H9 (cell line): ENCODE measurements at regions not wholly inside any gene's neighbourhood (a gene's known extent, or its start where the extent isn't known, plus 50 kb on each side); places are given as distances from the start of the nearest gene placed in this dataset.
A peak's percentile ranks its signal among the peaks of the same experiment; 100 is the strongest.

Experiments
- DNase-seq: peaks from one replicate; pipeline ENCODE4 v3.0.0-alpha.2; 2017
- H2AFZ ChIP-seq: one replicate; pipeline ENCODE4 v1.6.1; 2013; ENCODE audit warnings: mild to moderate bottlenecking, low read length, control low read depth, moderate library complexity
- H2AK5ac ChIP-seq: 2 replicates; pipeline ENCODE4 v1.6.1; 2013; ENCODE audit warnings: low read length, control low read depth, mixed read lengths; ENCODE audit not compliant: insufficient read length
- H2BK120ac ChIP-seq: one replicate; pipeline ENCODE4 v1.6.1; 2013; ENCODE audit warnings: low read depth, mild to moderate bottlenecking, low read length, control low read depth, inconsistent platforms; ENCODE audit not compliant: poor library complexity, severe bottlenecking
- H2BK12ac ChIP-seq: 2 replicates; pipeline ENCODE4 v1.6.1; 2013; ENCODE audit warnings: low read length, control low read depth, mixed read lengths, low read depth; ENCODE audit not compliant: insufficient read length
- H2BK15ac ChIP-seq: 2 replicates; pipeline ENCODE4 v1.6.1; 2013; ENCODE audit warnings: low read depth, low read length, control low read depth
- H2BK20ac ChIP-seq: one replicate; pipeline ENCODE4 v1.6.1; 2013; ENCODE audit warnings: low read depth, mild to moderate bottlenecking, low read length, control low read depth, inconsistent platforms; ENCODE audit not compliant: poor library complexity, severe bottlenecking
- H2BK5ac ChIP-seq: 2 replicates; pipeline ENCODE4 v1.6.1; 2013; ENCODE audit warnings: low read length, control low read depth, mixed read lengths; ENCODE audit not compliant: insufficient read length
- H3K14ac ChIP-seq: 2 replicates; pipeline ENCODE4 v1.6.1; 2013; ENCODE audit warnings: low read length, control low read depth; ENCODE audit not compliant: insufficient read depth
- H3K18ac ChIP-seq: 2 replicates; pipeline ENCODE4 v1.6.1; 2013; ENCODE audit warnings: low read depth, mild to moderate bottlenecking, mixed read lengths, low read length, control low read depth; ENCODE audit not compliant: insufficient read length
- H3K23ac ChIP-seq: 2 replicates; pipeline ENCODE4 v1.6.1; 2013; ENCODE audit warnings: low read length, control low read depth, mixed read lengths, low read depth; ENCODE audit not compliant: insufficient read length
- H3K23me2 ChIP-seq: 2 replicates; pipeline ENCODE4 v1.6.1; 2013; ENCODE audit warnings: low read depth, mild to moderate bottlenecking, mixed read lengths, low read length, control low read depth; ENCODE audit not compliant: insufficient read length, poor library complexity, severe bottlenecking
- H3K27ac ChIP-seq: 2 replicates; pipeline ENCODE4 v1.5.1; 2013; ENCODE audit warnings: low read length, control low read depth, mixed read lengths, low read depth; ENCODE audit not compliant: insufficient read length
- H3K27me3 ChIP-seq: 2 replicates; pipeline ENCODE4 v1.6.1; 2013; ENCODE audit warnings: low read length, control low read depth, inconsistent platforms; ENCODE audit not compliant: insufficient read depth
- H3K4ac ChIP-seq: 2 replicates; pipeline ENCODE4 v1.6.1; 2013; ENCODE audit warnings: low read depth, mild to moderate bottlenecking, control low read depth, inconsistent platforms, low read length, moderate library complexity
- H3K4me1 ChIP-seq: 2 replicates; pipeline ENCODE4 v1.6.1; 2013; ENCODE audit warnings: low read length, control low read depth, inconsistent platforms; ENCODE audit not compliant: insufficient read depth
- H3K4me2 ChIP-seq: 2 replicates; pipeline ENCODE4 v1.6.1; 2013; ENCODE audit warnings: low read length, control low read depth, mixed read lengths; ENCODE audit not compliant: insufficient read length, insufficient read depth
- H3K56ac ChIP-seq: 2 replicates; pipeline ENCODE4 v1.6.1; 2013; ENCODE audit warnings: low read depth, mild to moderate bottlenecking, mixed read lengths, low read length, control low read depth; ENCODE audit not compliant: insufficient read length
- H3K79me1 ChIP-seq: 2 replicates; pipeline ENCODE4 v1.6.1; 2013; ENCODE audit warnings: low read depth, mild to moderate bottlenecking, moderate library complexity, low read length, control low read depth, inconsistent platforms; ENCODE audit not compliant: insufficient read depth, poor library complexity, severe bottlenecking
- H3K79me2 ChIP-seq: 2 replicates; pipeline ENCODE4 v1.6.1; 2013; ENCODE audit warnings: low read length, control low read depth, inconsistent platforms; ENCODE audit not compliant: insufficient read depth
- H3K9ac ChIP-seq: 2 replicates; pipeline ENCODE4 v1.6.1; 2013; ENCODE audit warnings: low read length, control low read depth, mixed read lengths; ENCODE audit not compliant: insufficient read length; ENCODE audit errors: extremely low read depth
- H3K9me3 ChIP-seq: one replicate; pipeline ENCODE4 v1.6.1; 2013; ENCODE audit warnings: low read depth, low read length, inconsistent platforms; ENCODE audit not compliant: control insufficient read depth
- H3T11ph ChIP-seq: one replicate; pipeline ENCODE4 v1.6.1; 2013; ENCODE audit warnings: mild to moderate bottlenecking, low read length, control low read depth, inconsistent platforms
- H4K20me1 ChIP-seq: one replicate; pipeline ENCODE4 v1.6.1; 2013; ENCODE audit not compliant: control insufficient read depth, insufficient read length, insufficient read depth
- H4K5ac ChIP-seq: 2 replicates; pipeline ENCODE4 v1.6.1; 2013; ENCODE audit warnings: low read depth, mild to moderate bottlenecking, mixed read lengths, low read length, control low read depth; ENCODE audit not compliant: insufficient read length
- H4K8ac ChIP-seq: replicated peaks from 2 replicates; pipeline ENCODE4 v1.6.1; 2013; ENCODE audit warnings: low read length, control low read depth, mixed read lengths, low read depth; ENCODE audit not compliant: insufficient read length
- H4K91ac ChIP-seq: 2 replicates; pipeline ENCODE4 v1.6.1; 2013; ENCODE audit warnings: low read depth, mild to moderate bottlenecking, moderate library complexity, mixed read lengths, low read length, control low read depth; ENCODE audit not compliant: insufficient read length
- H3K27ac Mint-ChIP-seq, 3 experiments: 2 replicates in 2 of 3; 3 replicates in 1 of 3; pipeline ENCODE4 v1.8.0; 2020 to 2021; ENCODE audit warnings: mixed read lengths in 3 of 3, mild to moderate bottlenecking in 1 of 3, moderate library complexity in 1 of 3
- H3K27me3 Mint-ChIP-seq: 2 replicates; pipeline ENCODE4 v1.8.0; 2021; ENCODE audit warnings: low read depth, mild to moderate bottlenecking, moderate library complexity, mixed read lengths
- H3K36me3 Mint-ChIP-seq, 3 experiments: 2 replicates in 2 of 3; 3 replicates in 1 of 3; pipeline ENCODE4 v1.8.0; 2020 to 2021; ENCODE audit warnings: low read depth in 3 of 3, mixed read lengths in 3 of 3; ENCODE audit not compliant: insufficient read depth in 1 of 3
- H3K4me1 Mint-ChIP-seq, 2 experiments: 2 replicates each; pipeline ENCODE4 v1.8.0; 2020; ENCODE audit warnings: mixed read lengths in 2 of 2
- H3K4me3 Mint-ChIP-seq, 2 experiments: 2 replicates in 1 of 2; 3 replicates in 1 of 2; pipeline ENCODE4 v1.8.0; 2020 to 2021; ENCODE audit warnings: mild to moderate bottlenecking in 2 of 2, mixed read lengths in 2 of 2, moderate library complexity in 1 of 2
- H3K9me3 Mint-ChIP-seq, 2 experiments: 2 replicates in 1 of 2; 3 replicates in 1 of 2; pipeline ENCODE4 v1.8.0; 2020; ENCODE audit warnings: mild to moderate bottlenecking in 2 of 2, mixed read lengths in 2 of 2, moderate library complexity in 1 of 2
- CTCF ChIP-seq: fragments of 200-600 bp; sonication (generic); conservative IDR thresholded peaks from 3 replicates; pipeline ENCODE4 v1.8.0; 2021; ENCODE audit warnings: antibody characterized with exemption, mild to moderate bottlenecking
- WGBS: extraction: QIAGEN DNeasy Blood & Tissue Kit; methylation state at CpG from one replicate; pipeline ENCODE4 v1.1.7; 2013; ENCODE audit warnings: missing lambda C conversion rate, low lambda C conversion rate, mixed read lengths; ENCODE audit not compliant: insufficient read length; ENCODE audit errors: extremely low coverage; 5-methylcytosine and 5-hydroxymethylcytosine counted together

GRCh38 chrX:125203737-125204578 lies 115.7 kb upstream of the TEX13C start:
- peaks cover 0 to 21% of the 10 kb centered on the region in 2 experiments; a peak in 4 of 5 replicates for H3K9me3 Mint-ChIP-seq
- H3K23me2 ChIP-seq = peaks cover 23% of the 10 kb centered on the region
- H3K27me3 Mint-ChIP-seq = peaks cover 36% of the 10 kb centered on the region
- peaks cover 37 to 43% of the 10 kb centered on the region in 2 experiments for H3K4me1 Mint-ChIP-seq
- no peaks in the 10 kb centered on the region for H4K20me1 ChIP-seq
- H2BK15ac ChIP-seq = no peak overlapping the region
- no peak overlapping the region; the same call in 1 of the 2 replicates for H3K14ac ChIP-seq
- no peak overlapping the region for H3T11ph ChIP-seq
- H2BK120ac ChIP-seq = no peak overlapping the region
- TF ChIP-seq CTCF = no peak
- no peaks in the 10 kb centered on the region; the same call in 1 of the 2 replicates for H3K4me1 ChIP-seq
- H3K18ac ChIP-seq = no peak overlapping the region
- H3K9me3 ChIP-seq = no peaks in the 10 kb centered on the region
- no CpG with 5 or more reads among the region's 63 CpGs for WGBS
- H4K5ac ChIP-seq = no peak overlapping the region
- peak; percentile 53 for DNase-seq
- peaks cover 12% of the 10 kb centered on the region; the same call in 1 of the 2 replicates for H3K27me3 ChIP-seq
- no peaks in the 10 kb centered on the region for H3K79me2 ChIP-seq
- H2BK20ac ChIP-seq = no peak overlapping the region
- no peak overlapping the region for H4K8ac ChIP-seq
- no peak overlapping the region for H2BK5ac ChIP-seq
- no peak overlapping the region for H2AK5ac ChIP-seq
- H3K4me2 ChIP-seq = peak overlapping the region; percentile 81
- no peaks in the 10 kb centered on the region; a peak in 1 of 7 replicates for H3K36me3 Mint-ChIP-seq
- no peak overlapping the region for H2AFZ ChIP-seq
- H3K79me1 ChIP-seq = no peaks in the 10 kb centered on the region
- H3K27ac ChIP-seq = no peak overlapping the region
- no peak overlapping the region for H3K23ac ChIP-seq
- H3K4ac ChIP-seq = no peak overlapping the region
- H3K27ac Mint-ChIP-seq = peak overlapping the region in 1 of 3 experiments; percentile 14; a peak in 3 of 7 replicates
- H3K4me3 Mint-ChIP-seq = peak overlapping the region; percentile 80 to 88
- peak overlapping the region; percentile 41 for H3K9ac ChIP-seq
- no peak overlapping the region for H2BK12ac ChIP-seq
- no peak overlapping the region for H3K56ac ChIP-seq
- no peak overlapping the region for H4K91ac ChIP-seq
